Nephron progenitor cell (in vitro differentiated cells): ENCODE measurements at regions not wholly inside any gene's neighbourhood (a gene's known extent, or its start where the extent isn't known, plus 50 kb on each side); places are given as distances from the start of the nearest gene placed in this dataset.

ENCODE experiments used
- DNase-seq: peaks from one replicate; pipeline ENCODE4 v3.0.0; 2021
- H3K27ac Mint-ChIP-seq: 2 replicates; pipeline ENCODE4 v1.8.0; 2021; ENCODE audit warnings: mild to moderate bottlenecking, moderate library complexity, mixed read lengths
- H3K27me3 Mint-ChIP-seq: 2 replicates; pipeline ENCODE4 v1.8.0; 2021; ENCODE audit warnings: mild to moderate bottlenecking, low read depth, mixed read lengths; ENCODE audit not compliant: poor library complexity
- H3K36me3 Mint-ChIP-seq: 2 replicates; pipeline ENCODE4 v1.8.0; 2021; ENCODE audit warnings: low read depth, mixed read lengths
- H3K4me1 Mint-ChIP-seq: 2 replicates; pipeline ENCODE4 v1.8.0; 2021; ENCODE audit warnings: mixed read lengths
- H3K4me3 Mint-ChIP-seq: 2 replicates; pipeline ENCODE4 v1.8.0; 2021; ENCODE audit warnings: mild to moderate bottlenecking, moderate library complexity, mixed read lengths
- H3K9me3 Mint-ChIP-seq: 2 replicates; pipeline ENCODE4 v1.8.0; 2021; ENCODE audit warnings: mild to moderate bottlenecking, moderate library complexity, mixed read lengths
- CTCF ChIP-seq: fragments of 200-600 bp; sonication (generic); IDR thresholded peaks from 2 replicates; pipeline ENCODE4 v1.5.0; 2021; ENCODE audit warnings: antibody characterized with exemption

GRCh38 chr22:40118979-40119378 lies 58.7 kb upstream of the TNRC6B start:
- H3K9me3 Mint-ChIP-seq, result no peaks in the 10 kb centered on the region
- H3K4me3 Mint-ChIP-seq, result no peak overlapping the region
- TF ChIP-seq CTCF, result no peak
- DNase-seq, result no peak
- H3K27me3 Mint-ChIP-seq, result peaks cover 9% of the 10 kb centered on the region
- no peak overlapping the region for H3K27ac Mint-ChIP-seq
- H3K36me3 Mint-ChIP-seq, result peaks cover 10% of the 10 kb centered on the region
- H3K4me1 Mint-ChIP-seq, result peaks cover 7% of the 10 kb centered on the region

- Mint-ChIP-seq H3K4me3 (no peak overlapping the region), H3K36me3 (peaks cover 10% of the 10 kb centered on the region), H3K4me1 (peaks cover 7% of the 10 kb centered on the region), H3K27me3 (peaks cover 5% of the 10 kb centered on the region), H3K27ac (no peak overlapping the region), H3K9me3 (no peaks in the 10 kb centered on the region)
- no peak for DNase-seq
- no peak for TF ChIP-seq CTCF
These were observed 56.9 kb upstream of the TNRC6B start for GRCh38 chr22:40120848-40121247.

- Mint-ChIP-seq H3K27me3 (peaks cover 5% of the 10 kb centered on the region), H3K36me3 (peaks cover 10% of the 10 kb centered on the region), H3K4me3 (no peak overlapping the region), H3K27ac (no peak overlapping the region), H3K9me3 (no peaks in the 10 kb centered on the region), H3K4me1 (peaks cover 7% of the 10 kb centered on the region)
- TF ChIP-seq CTCF, result no peak
- DNase-seq, result no peak
These were observed 56.3 kb upstream of the TNRC6B start for GRCh38 chr22:40121461-40121860.

GRCh38 chr22:40122792-40123191 lies 54.9 kb upstream of the TNRC6B start:
- Mint-ChIP-seq H3K27ac (no peak overlapping the region), H3K9me3 (no peaks in the 10 kb centered on the region), H3K4me1 (peaks cover 7% of the 10 kb centered on the region), H3K4me3 (no peak overlapping the region), H3K36me3 (peaks cover 16% of the 10 kb centered on the region), H3K27me3 (peaks cover 5% of the 10 kb centered on the region)
- DNase-seq, result no peak
- no peak for TF ChIP-seq CTCF

GRCh38 chr22:40123387-40123786 lies 54.3 kb upstream of the TNRC6B start:
- H3K27ac Mint-ChIP-seq, result no peak overlapping the region
- H3K36me3 Mint-ChIP-seq, result peaks cover 20% of the 10 kb centered on the region
- DNase-seq, result no peak
- no peak for TF ChIP-seq CTCF
- no peaks in the 10 kb centered on the region for H3K9me3 Mint-ChIP-seq
- peaks cover 5% of the 10 kb centered on the region for H3K27me3 Mint-ChIP-seq
- H3K4me1 Mint-ChIP-seq, result peaks cover 7% of the 10 kb centered on the region
- no peak overlapping the region for H3K4me3 Mint-ChIP-seq
